Gastrocnemius medialis (tissue), 4 donors: ENCODE measurements at regions not wholly inside any gene's neighbourhood (a gene's known extent, or its start where the extent isn't known, plus 50 kb on each side); places are given as distances from the start of the nearest gene placed in this dataset.

Source experiments
- POLR2A ChIP-seq, 2 donors: fragments of 450-650 bp; IDR thresholded peaks; one replicate each; pipeline ENCODE4 v1.6.1; 2017; ENCODE audit warnings: antibody characterized with exemption in 2 of 2, mild to moderate bottlenecking in 2 of 2, moderate library complexity in 2 of 2
- TF ChIP-seq, protein P1 (sequence below), 5 experiments: fragments of 450-650 bp in 3 of 5; fragments of 200-600 bp in 2 of 5; sonication (generic) in 2 of 5; IDR thresholded peaks in 4 of 5; conservative IDR thresholded peaks in 1 of 5; 1 replicate in 4 of 5; 2 replicates in 1 of 5; pipeline ENCODE4 v1.5.1; 2016 to 2019; ENCODE audit warnings: antibody characterized with exemption in 5 of 5, mild to moderate bottlenecking in 3 of 5, moderate library complexity in 3 of 5

DNA sequence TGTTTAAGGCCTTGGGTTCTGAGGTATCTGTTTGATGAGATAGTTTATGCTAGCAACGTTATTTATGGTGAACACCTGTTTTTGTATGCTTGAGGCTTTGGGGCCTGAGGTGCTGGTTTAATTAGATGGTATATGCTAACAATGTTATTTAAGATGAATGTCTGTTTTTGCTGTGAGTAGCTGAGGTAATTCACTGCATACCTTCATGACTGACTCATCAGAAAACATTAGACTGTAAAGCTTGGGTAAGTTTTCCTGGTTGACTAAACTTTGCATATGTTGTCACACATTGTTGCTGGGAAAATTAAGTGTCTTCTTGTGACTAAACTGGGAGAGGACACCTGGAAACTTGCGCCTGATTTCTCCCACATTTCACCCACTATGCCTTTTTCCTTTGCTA is 1026.6 kb downstream of the RAPGEF2 start:
- TF ChIP-seq, protein P1, sequence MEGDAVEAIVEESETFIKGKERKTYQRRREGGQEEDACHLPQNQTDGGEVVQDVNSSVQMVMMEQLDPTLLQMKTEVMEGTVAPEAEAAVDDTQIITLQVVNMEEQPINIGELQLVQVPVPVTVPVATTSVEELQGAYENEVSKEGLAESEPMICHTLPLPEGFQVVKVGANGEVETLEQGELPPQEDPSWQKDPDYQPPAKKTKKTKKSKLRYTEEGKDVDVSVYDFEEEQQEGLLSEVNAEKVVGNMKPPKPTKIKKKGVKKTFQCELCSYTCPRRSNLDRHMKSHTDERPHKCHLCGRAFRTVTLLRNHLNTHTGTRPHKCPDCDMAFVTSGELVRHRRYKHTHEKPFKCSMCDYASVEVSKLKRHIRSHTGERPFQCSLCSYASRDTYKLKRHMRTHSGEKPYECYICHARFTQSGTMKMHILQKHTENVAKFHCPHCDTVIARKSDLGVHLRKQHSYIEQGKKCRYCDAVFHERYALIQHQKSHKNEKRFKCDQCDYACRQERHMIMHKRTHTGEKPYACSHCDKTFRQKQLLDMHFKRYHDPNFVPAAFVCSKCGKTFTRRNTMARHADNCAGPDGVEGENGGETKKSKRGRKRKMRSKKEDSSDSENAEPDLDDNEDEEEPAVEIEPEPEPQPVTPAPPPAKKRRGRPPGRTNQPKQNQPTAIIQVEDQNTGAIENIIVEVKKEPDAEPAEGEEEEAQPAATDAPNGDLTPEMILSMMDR (IDR thresholded peaks at IDR 0.05 in 4 of 5, conservative IDR thresholded peaks at IDR 0.05 in 1 of 5): no peak
- TF ChIP-seq POLR2A (IDR thresholded peaks at IDR 0.05): no peak
